Right lobe of liver (tissue), 6 donors: ENCODE measurements at regions not wholly inside any gene's neighbourhood (a gene's known extent, or its start where the extent isn't known, plus 50 kb on each side); places are given as distances from the start of the nearest gene placed in this dataset.

ENCODE experiments used
- ATAC-seq, 4 donors: fragments of 200-7000 bp; cut with Tn5 transposase; one replicate each; pipeline ENCODE4 v1.9.1; 2020; ENCODE audit warnings: mild to moderate bottlenecking in 4 of 4, moderate library complexity in 4 of 4
- DNase-seq, 3 donors: peaks; one replicate each; pipeline ENCODE4 v3.0.0-alpha.2; 2020
- H3K27ac ChIP-seq, 3 donors: fragments of 200-600 bp; one replicate each; pipeline ENCODE4 v1.8.0; 2022
- H3K27me3 ChIP-seq, 2 donors: fragments of 200-600 bp; one replicate each; pipeline ENCODE4 v1.8.0; 2022
- H3K36me3 ChIP-seq, 4 donors: fragments of 200-600 bp; sonication (generic) in 1 of 4; one replicate each; pipeline versions ENCODE4 v1.5.1 to v1.8.0; 2017 to 2022; ENCODE audit warnings: control low read depth in 1 of 4
- H3K4me1 ChIP-seq, 4 donors: fragments of 200-600 bp; sonication (generic) in 1 of 4; one replicate each; pipeline versions ENCODE4 v1.5.1 to v1.8.0; 2017 to 2022; ENCODE audit warnings: control low read depth in 1 of 4
- H3K4me3 ChIP-seq, 3 donors: fragments of 200-600 bp; one replicate each; pipeline ENCODE4 v1.8.0; 2022
- H3K9me3 ChIP-seq, 4 donors: fragments of 200-600 bp; sonication (generic) in 1 of 4; one replicate each; pipeline versions ENCODE4 v1.5.1 to v1.8.0; 2017 to 2022; ENCODE audit warnings: control low read depth in 1 of 4
- CTCF ChIP-seq, 4 donors: fragments of 200-600 bp in 3 of 4; fragments of 450-650 bp in 1 of 4; IDR thresholded peaks; one replicate each; pipeline versions ENCODE4 v1.5.1 to v1.8.0; 2016 to 2022; ENCODE audit warnings: antibody characterized with exemption in 4 of 4, mild to moderate bottlenecking in 2 of 4
- POLR2A ChIP-seq: fragments of 450-650 bp; IDR thresholded peaks from one replicate; pipeline ENCODE4 v1.6.1; 2017; ENCODE audit warnings: antibody characterized with exemption, mild to moderate bottlenecking
- WGBS: methylation state at CpG from one replicate; pipeline ENCODE4 v1.1.6; 2018; ENCODE audit warnings: low coverage, low lambda C conversion rate; ENCODE audit not compliant: insufficient coverage; ENCODE audit errors: missing lambda C conversion rate; 5-methylcytosine and 5-hydroxymethylcytosine counted together
- intact Hi-C, 2 donors: fragments of 100-400 bp; cut with DNase I; formaldehyde crosslinking; loops; one replicate each; pipeline versions ENCODE4 v1.11.2 to v1.14.1; 2022
- donor health status: DM: no; HTN: yes; CAD: no.
- donor health status: DM: no; HTN: no; CAD: no.
- donor health status: DM: no; HTN: no; CAD: no.
- donor health status: DM: no; HTN: yes; CAD: no.
- donor health status: DM: no; HTN: yes; CAD: no.

GRCh38 chr1:53381790-53382401 lies 54.0 kb upstream of the LRP8 start:
- WGBS: 56% methylated on average over 8 of the region's 8 CpGs
- DNase-seq: no peak
- no peaks in the 10 kb centered on the region for H3K9me3 ChIP-seq
- H3K36me3 ChIP-seq: no peaks in the 10 kb centered on the region
- intact Hi-C loops: no loop called here
- no peak for ATAC-seq
- H3K4me1 ChIP-seq: no peaks in the 10 kb centered on the region
- H3K27ac ChIP-seq: no peak overlapping the region
- TF ChIP-seq CTCF (IDR thresholded peaks at IDR 0.05): no peak
- TF ChIP-seq POLR2A: no peak
- H3K4me3 ChIP-seq: no peak overlapping the region
- H3K27me3 ChIP-seq: no peaks in the 10 kb centered on the region

- TF ChIP-seq POLR2A: no peak
- no peak for TF ChIP-seq CTCF (IDR thresholded peaks at IDR 0.05)
- intact Hi-C loops: no loop called here
- Histone ChIP-seq H3K27me3 (no peaks in the 10 kb centered on the region), H3K36me3 (no peaks in the 10 kb centered on the region), H3K9me3 (no peaks in the 10 kb centered on the region), H3K27ac (no peak overlapping the region), H3K4me1 (no peaks in the 10 kb centered on the region), H3K4me3 (no peak overlapping the region)
- peak in 1 of 3 donors; percentile 10 for DNase-seq
- no peak for ATAC-seq
- WGBS: 75% methylated on average over 5 of the region's 10 CpGs
Measured at GRCh38 chr1:53383136-53383870, 55.4 kb upstream of the LRP8 start.

- Histone ChIP-seq H3K36me3 (no peaks in the 10 kb centered on the region), H3K9me3 (no peaks in the 10 kb centered on the region), H3K27ac (no peak overlapping the region), H3K4me3 (no peak overlapping the region), H3K4me1 (no peaks in the 10 kb centered on the region), H3K27me3 (no peaks in the 10 kb centered on the region)
- ATAC-seq (no peak), DNase-seq (no peak)
- WGBS: no CpG with 5 or more reads among the region's 3 CpGs
- intact Hi-C loops: no loop called here
- no peak for TF ChIP-seq POLR2A
- no peak for TF ChIP-seq CTCF (IDR thresholded peaks at IDR 0.05)
Measured at GRCh38 chr1:53384796-53385195, 56.9 kb upstream of the LRP8 start.

- TF ChIP-seq CTCF (IDR thresholded peaks at IDR 0.05): no peak
- no peak for TF ChIP-seq POLR2A
- H3K9me3 ChIP-seq: no peaks in the 10 kb centered on the region
- H3K27me3 ChIP-seq: no peaks in the 10 kb centered on the region
- intact Hi-C loops: no loop called here
- DNase-seq (peak in 1 of 3 donors; percentile 32), ATAC-seq (no peak)
- 34% methylated on average over 6 of the region's 11 CpGs for WGBS
- no peaks in the 10 kb centered on the region for H3K36me3 ChIP-seq
- no peak overlapping the region for H3K4me3 ChIP-seq
- H3K27ac ChIP-seq: no peak overlapping the region
- H3K4me1 ChIP-seq: no peaks in the 10 kb centered on the region
Measured at GRCh38 chr1:53385276-53386225, 57.7 kb upstream of the LRP8 start.
